Right lobe of liver (tissue), 6 donors: ENCODE measurements at regions not wholly inside any gene's neighbourhood (a gene's known extent, or its start where the extent isn't known, plus 50 kb on each side); places are given as distances from the start of the nearest gene placed in this dataset.

Source experiments
- ATAC-seq, 4 donors: fragments of 200-7000 bp; cut with Tn5 transposase; one replicate each; pipeline ENCODE4 v1.9.1; 2020; ENCODE audit warnings: mild to moderate bottlenecking in 4 of 4, moderate library complexity in 4 of 4
- DNase-seq, 3 donors: peaks; one replicate each; pipeline ENCODE4 v3.0.0-alpha.2; 2020
- H3K27ac ChIP-seq, 3 donors: fragments of 200-600 bp; one replicate each; pipeline ENCODE4 v1.8.0; 2022
- H3K27me3 ChIP-seq, 2 donors: fragments of 200-600 bp; one replicate each; pipeline ENCODE4 v1.8.0; 2022
- H3K36me3 ChIP-seq, 4 donors: fragments of 200-600 bp; sonication (generic) in 1 of 4; one replicate each; pipeline versions ENCODE4 v1.5.1 to v1.8.0; 2017 to 2022; ENCODE audit warnings: control low read depth in 1 of 4
- H3K4me1 ChIP-seq, 4 donors: fragments of 200-600 bp; sonication (generic) in 1 of 4; one replicate each; pipeline versions ENCODE4 v1.5.1 to v1.8.0; 2017 to 2022; ENCODE audit warnings: control low read depth in 1 of 4
- H3K4me3 ChIP-seq, 3 donors: fragments of 200-600 bp; one replicate each; pipeline ENCODE4 v1.8.0; 2022
- H3K9me3 ChIP-seq, 4 donors: fragments of 200-600 bp; sonication (generic) in 1 of 4; one replicate each; pipeline versions ENCODE4 v1.5.1 to v1.8.0; 2017 to 2022; ENCODE audit warnings: control low read depth in 1 of 4
- POLR2A ChIP-seq: fragments of 450-650 bp; IDR thresholded peaks from one replicate; pipeline ENCODE4 v1.6.1; 2017; ENCODE audit warnings: antibody characterized with exemption, mild to moderate bottlenecking
- WGBS: methylation state at CpG from one replicate; pipeline ENCODE4 v1.1.6; 2018; ENCODE audit warnings: low coverage, low lambda C conversion rate; ENCODE audit not compliant: insufficient coverage; ENCODE audit errors: missing lambda C conversion rate; 5-methylcytosine and 5-hydroxymethylcytosine counted together
- intact Hi-C, 2 donors: fragments of 100-400 bp; cut with DNase I; formaldehyde crosslinking; loops; one replicate each; pipeline versions ENCODE4 v1.11.2 to v1.14.1; 2022
- TF ChIP-seq, protein P1 (sequence below), 4 donors: fragments of 200-600 bp in 3 of 4; fragments of 450-650 bp in 1 of 4; IDR thresholded peaks; one replicate each; pipeline versions ENCODE4 v1.5.1 to v1.8.0; 2016 to 2022; ENCODE audit warnings: antibody characterized with exemption in 4 of 4, mild to moderate bottlenecking in 2 of 4
- donor health status: DM: no; HTN: yes; CAD: no.
- donor health status: DM: no; HTN: no; CAD: no.
- donor health status: DM: no; HTN: no; CAD: no.
- donor health status: DM: no; HTN: yes; CAD: no.
- donor health status: DM: no; HTN: yes; CAD: no.

DNA sequence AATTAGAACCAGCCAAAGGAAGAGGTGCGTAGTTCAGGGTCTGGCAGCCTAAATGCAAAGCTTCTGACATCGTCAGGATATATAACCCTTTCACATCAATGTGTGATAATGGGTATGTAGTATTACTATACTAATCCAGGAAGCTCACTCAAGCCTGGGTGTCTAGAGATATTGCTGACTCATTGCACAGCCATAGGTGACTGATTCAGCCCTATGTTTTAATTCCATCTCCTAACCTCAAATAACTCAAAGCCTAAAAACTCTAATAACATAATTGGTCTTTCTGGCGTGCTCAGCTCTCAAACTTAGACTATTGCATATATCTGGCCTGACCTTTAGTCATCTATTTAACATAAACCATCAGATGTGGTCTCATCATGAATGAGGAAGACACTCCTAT, 658.4 kb downstream of the TBC1D32 start:
- H3K27me3 ChIP-seq: no peaks in the 10 kb centered on the region
- H3K36me3 ChIP-seq: no peaks in the 10 kb centered on the region
- H3K9me3 ChIP-seq: no peaks in the 10 kb centered on the region
- ATAC-seq (no peak), DNase-seq (no peak)
- H3K27ac ChIP-seq: no peak overlapping the region
- TF ChIP-seq, protein P1, sequence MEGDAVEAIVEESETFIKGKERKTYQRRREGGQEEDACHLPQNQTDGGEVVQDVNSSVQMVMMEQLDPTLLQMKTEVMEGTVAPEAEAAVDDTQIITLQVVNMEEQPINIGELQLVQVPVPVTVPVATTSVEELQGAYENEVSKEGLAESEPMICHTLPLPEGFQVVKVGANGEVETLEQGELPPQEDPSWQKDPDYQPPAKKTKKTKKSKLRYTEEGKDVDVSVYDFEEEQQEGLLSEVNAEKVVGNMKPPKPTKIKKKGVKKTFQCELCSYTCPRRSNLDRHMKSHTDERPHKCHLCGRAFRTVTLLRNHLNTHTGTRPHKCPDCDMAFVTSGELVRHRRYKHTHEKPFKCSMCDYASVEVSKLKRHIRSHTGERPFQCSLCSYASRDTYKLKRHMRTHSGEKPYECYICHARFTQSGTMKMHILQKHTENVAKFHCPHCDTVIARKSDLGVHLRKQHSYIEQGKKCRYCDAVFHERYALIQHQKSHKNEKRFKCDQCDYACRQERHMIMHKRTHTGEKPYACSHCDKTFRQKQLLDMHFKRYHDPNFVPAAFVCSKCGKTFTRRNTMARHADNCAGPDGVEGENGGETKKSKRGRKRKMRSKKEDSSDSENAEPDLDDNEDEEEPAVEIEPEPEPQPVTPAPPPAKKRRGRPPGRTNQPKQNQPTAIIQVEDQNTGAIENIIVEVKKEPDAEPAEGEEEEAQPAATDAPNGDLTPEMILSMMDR (IDR thresholded peaks at IDR 0.05): no peak
- no peak for TF ChIP-seq POLR2A
- H3K4me3 ChIP-seq: no peak overlapping the region
- WGBS: 70% methylated on average over 3 of the region's 3 CpGs
- no peaks in the 10 kb centered on the region for H3K4me1 ChIP-seq
- intact Hi-C loops: no loop called here

DNA sequence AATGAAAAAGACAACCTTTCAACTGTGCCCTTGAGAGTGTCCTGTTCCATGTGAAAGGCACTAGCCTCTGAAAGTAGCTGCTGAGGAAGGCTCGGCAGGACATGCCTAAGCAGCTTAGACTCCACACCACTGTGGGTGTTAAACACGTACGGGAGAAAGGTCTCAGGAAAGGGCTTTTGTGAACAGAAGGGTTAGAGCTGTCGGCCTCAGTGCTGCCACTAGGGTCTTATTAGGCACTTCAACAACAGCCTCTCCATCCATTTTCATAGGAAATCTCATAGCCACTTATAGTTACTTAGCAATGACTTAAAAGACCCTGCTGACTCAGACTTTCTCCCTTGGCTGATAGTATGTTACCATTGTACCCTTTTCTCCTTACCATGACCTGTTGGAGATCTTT, 662.8 kb downstream of the TBC1D32 start:
- 8% methylated on average over 4 of the region's 4 CpGs for WGBS
- Histone ChIP-seq H3K36me3 (no peaks in the 10 kb centered on the region), H3K9me3 (no peaks in the 10 kb centered on the region), H3K27me3 (no peaks in the 10 kb centered on the region), H3K4me3 (no peak overlapping the region), H3K4me1 (no peaks in the 10 kb centered on the region), H3K27ac (no peak overlapping the region)
- intact Hi-C loops: no loop called here
- ATAC-seq: no peak
- no peak for DNase-seq
- TF ChIP-seq POLR2A: no peak
- TF ChIP-seq, protein P1 (IDR thresholded peaks at IDR 0.05): no peak

DNA sequence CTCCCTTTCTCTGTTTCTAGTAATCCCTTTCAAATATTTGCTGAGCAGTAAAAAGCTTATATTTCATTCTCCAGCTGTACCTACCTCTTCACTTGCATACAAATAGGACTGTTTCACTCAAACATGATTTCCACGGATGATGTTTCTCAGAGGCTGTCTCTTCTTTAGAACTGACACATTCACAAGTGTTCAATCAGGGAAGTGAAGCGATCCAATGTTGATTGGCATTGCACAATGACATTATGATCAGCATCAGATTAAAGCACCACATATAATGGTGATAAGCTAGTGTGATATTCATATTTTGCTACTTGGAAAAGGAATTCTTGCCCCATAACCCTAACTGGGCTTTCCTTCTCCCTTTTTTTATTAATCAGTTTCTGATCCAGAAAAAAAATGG, 681.8 kb downstream of the TBC1D32 start:
- no peaks in the 10 kb centered on the region for H3K36me3 ChIP-seq
- no peak for TF ChIP-seq POLR2A
- TF ChIP-seq, protein P1 (IDR thresholded peaks at IDR 0.05): no peak
- DNase-seq (no peak), ATAC-seq (no peak)
- H3K27me3 ChIP-seq: no peaks in the 10 kb centered on the region
- no peak overlapping the region for H3K4me3 ChIP-seq
- no peaks in the 10 kb centered on the region for H3K4me1 ChIP-seq
- no peak overlapping the region for H3K27ac ChIP-seq
- intact Hi-C loops: no loop called here
- H3K9me3 ChIP-seq: no peaks in the 10 kb centered on the region
- 70% methylated on average over 2 of the region's 2 CpGs for WGBS

DNA sequence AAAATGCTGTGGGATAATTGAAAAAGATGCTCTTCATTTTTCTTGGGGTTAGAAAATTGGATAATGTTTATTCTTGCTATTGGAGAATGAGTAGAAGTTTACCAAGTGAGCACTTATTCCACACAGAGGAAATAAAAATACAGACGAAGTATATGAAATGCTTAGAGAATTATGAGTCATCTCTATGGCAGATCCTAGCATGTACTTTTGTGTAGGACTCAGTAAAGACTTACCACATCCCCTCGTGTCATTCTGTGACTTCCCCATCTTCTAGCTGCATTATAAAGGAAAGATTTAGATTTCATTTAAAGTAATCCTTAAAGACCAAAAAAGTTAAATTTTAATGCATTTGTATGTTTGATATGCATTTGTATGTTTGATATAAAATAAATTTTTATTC, 685.6 kb downstream of the TBC1D32 start:
- no peak for ATAC-seq
- Histone ChIP-seq H3K27me3 (no peaks in the 10 kb centered on the region), H3K4me3 (no peak overlapping the region), H3K9me3 (no peaks in the 10 kb centered on the region), H3K36me3 (no peaks in the 10 kb centered on the region), H3K4me1 (no peaks in the 10 kb centered on the region), H3K27ac (no peak overlapping the region)
- intact Hi-C loops: no loop called here
- no peak for DNase-seq
- 7% methylated on average over 2 of the region's 2 CpGs for WGBS
- TF ChIP-seq, protein P1 (IDR thresholded peaks at IDR 0.05): no peak
- no peak for TF ChIP-seq POLR2A

DNA sequence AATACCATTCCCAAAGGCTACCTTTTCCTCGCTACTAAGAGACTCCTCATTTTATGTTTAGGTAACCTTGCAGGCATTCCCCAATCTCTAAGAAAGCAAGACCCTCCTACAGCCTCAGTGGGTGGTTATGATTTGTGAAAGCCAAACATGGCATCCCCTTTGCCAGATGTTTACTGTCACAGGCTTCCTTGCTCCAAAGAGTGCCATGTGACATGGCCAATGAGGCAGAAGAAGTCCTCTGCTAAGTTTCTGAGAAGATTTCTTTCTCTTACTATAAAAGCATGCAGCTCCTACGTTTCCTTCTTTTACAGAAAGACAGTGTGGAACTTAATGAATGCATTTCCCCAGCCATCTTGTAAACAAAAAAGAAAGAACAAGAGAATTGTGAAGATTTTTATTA, 688.2 kb downstream of the TBC1D32 start:
- ATAC-seq: no peak
- no peak for DNase-seq
- Histone ChIP-seq H3K36me3 (no peaks in the 10 kb centered on the region), H3K27ac (no peak overlapping the region), H3K27me3 (no peaks in the 10 kb centered on the region), H3K4me3 (no peak overlapping the region), H3K9me3 (no peaks in the 10 kb centered on the region), H3K4me1 (no peaks in the 10 kb centered on the region)
- WGBS: 25% methylated on average over 1 of the region's 2 CpGs
- intact Hi-C loops: no loop called here
- TF ChIP-seq POLR2A: no peak
- TF ChIP-seq, protein P1 (IDR thresholded peaks at IDR 0.05): no peak
